ENCODE measurements at regions not wholly inside any gene's neighbourhood (a gene's known extent, or its start where the extent isn't known, plus 50 kb on each side); places are given as distances from the start of the nearest gene placed in this dataset.
"Not testable (repeated sequence)": the region's sequence is repeated elsewhere in the genome, so short reads cannot be mapped to it uniquely, and the experiment has no call there.

DNA sequence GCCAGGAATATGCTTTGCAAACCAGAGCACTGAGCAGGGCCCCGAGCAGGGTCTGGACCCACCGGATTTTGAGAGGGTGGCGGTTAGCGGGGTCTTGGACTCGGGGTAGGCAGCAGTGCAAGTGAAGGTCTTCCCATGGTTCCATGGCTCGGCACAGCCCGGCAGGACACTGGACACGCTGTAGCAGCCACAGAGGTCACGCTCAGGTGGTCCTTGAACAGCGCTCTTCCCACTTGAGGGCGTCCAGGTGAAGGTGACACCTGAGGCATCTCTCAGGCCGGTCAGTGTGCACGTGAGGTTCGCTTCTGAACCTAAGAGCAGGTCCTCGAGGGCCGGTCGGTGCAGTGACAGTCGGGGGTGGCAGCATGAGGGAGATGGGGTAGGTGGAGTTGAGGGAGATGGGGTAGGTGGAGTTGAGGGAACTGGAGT lies 181.4 kb downstream of the TMEM121 start:
- not testable (repeated sequence) for DNase-seq (ENCODE audit: low read depth, low spot score); H3K9ac ChIP-seq (ENCODE audit: insufficient read length, low read depth); H3K36me3 ChIP-seq (ENCODE audit: insufficient read depth, insufficient read length, low read length); H3K27me3 ChIP-seq (ENCODE audit: insufficient read depth, insufficient read length); H3K4me3 ChIP-seq (ENCODE audit: insufficient read length, low read depth); H3K9me3 ChIP-seq (ENCODE audit: insufficient read depth, low read length); H3K4me1 ChIP-seq (ENCODE audit: insufficient read depth, insufficient read length)

DNA sequence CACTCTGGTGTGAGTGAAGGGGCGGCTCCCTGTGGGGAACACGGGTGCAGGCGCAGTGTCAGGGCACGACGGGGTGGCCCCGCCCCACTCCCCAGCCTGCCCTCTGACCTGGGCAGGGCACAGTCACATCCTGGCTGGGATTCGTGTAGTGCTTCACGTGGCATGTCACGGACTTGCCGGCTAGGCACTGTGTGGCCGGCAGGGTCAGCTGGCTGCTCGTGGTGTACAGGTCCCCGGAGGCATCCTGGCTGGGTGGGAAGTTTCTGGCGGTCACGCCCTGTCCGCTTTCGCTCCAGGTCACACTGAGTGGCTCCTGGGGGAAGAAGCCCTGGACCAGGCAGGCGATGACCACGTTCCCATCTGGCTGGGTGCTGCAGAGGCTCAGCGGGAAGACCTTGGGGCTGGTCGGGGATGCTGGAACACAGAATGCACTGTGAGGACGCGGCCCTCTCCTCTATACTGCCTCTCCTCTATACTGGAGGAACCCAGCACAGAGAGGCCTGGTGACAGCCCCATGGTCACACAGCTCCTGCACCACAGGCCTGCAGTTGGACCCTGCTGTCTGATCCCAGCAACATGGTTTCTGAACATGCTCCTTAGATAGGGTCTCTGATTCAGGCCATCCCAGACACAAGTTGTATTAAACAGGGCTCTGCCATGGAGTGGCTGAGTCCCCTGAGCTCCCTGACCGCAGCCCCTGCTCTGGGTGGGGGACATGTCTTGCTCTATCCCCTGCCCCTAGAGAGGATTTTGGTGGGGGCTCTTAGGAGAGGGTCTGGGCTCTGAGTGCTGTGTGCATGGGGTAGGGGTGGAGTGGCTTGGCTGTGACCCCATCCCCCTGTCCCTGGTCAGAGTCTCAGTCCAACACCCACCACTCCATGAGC lies 182.1 kb downstream of the TMEM121 start:
- not testable (repeated sequence) for H3K27me3 ChIP-seq (ENCODE audit: insufficient read depth, insufficient read length); H3K36me3 ChIP-seq (ENCODE audit: insufficient read depth, insufficient read length, low read length); H3K4me1 ChIP-seq (ENCODE audit: insufficient read depth, insufficient read length); H3K9ac ChIP-seq (ENCODE audit: insufficient read length, low read depth); DNase-seq (ENCODE audit: low read depth, low spot score); H3K9me3 ChIP-seq (ENCODE audit: insufficient read depth, low read length); H3K4me3 ChIP-seq (ENCODE audit: insufficient read length, low read depth)

DNA sequence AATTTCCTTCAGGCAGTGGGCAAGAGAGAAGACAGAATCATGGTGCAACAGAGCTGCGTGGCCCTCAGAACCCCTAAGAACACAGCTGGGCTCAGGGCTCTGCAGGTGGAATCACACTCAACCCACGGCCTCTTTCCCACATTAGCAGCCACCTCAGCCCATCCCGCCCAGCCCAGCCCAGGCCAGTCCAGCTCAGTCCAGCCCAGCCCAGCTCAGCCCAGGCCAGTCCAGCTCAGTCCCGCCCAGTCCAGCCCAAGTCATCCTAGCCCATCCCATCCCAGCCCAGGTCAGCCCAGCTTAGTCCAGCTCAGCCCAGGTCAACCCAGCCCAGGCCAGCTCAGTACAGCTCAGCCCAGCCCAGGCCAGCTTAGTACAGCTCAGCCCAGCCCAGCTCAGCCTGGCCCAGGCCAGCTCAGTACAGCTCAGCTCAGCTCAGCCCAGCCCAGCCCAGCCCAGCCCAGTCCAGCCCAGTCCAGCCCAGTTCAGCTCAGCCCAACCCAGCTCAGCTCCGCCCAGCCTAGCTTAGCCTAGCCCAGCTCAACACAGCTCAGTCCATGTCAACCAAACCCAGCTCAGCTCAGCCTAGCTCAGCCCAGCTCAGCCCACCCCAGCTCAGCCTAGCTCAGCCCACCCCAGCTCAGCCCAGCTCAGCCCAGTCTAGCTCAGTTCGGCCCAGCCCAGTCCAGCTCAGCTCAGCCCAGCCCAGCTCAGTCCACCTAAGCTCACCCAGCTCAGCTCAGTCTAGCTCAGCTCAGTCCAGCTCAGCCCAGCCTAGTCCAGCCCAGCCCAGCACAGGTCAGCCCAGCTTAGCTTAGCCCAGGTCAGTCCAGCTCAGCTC lies 183.1 kb downstream of the TMEM121 start:
- Histone ChIP-seq H3K4me3 (ENCODE audit: insufficient read length, low read depth) (no peak overlapping the region), H3K9ac (ENCODE audit: insufficient read length, low read depth) (no peak overlapping the region), H3K27me3 (ENCODE audit: insufficient read depth, insufficient read length) (no peaks in the 10 kb centered on the region), H3K36me3 (ENCODE audit: insufficient read depth, insufficient read length, low read length) (no peaks in the 10 kb centered on the region), H3K4me1 (ENCODE audit: insufficient read depth, insufficient read length) (no peaks in the 10 kb centered on the region), H3K9me3 (ENCODE audit: insufficient read depth, low read length) (peaks cover 9% of the 10 kb centered on the region; the same call in 1 of the 2 replicates)
- TF ChIP-seq SUZ12 (IDR thresholded peaks at IDR 0.05; ENCODE audit: extremely low read depth, insufficient read depth, insufficient read length) (no peak), YY1 (IDR thresholded peaks at IDR 0.05; ENCODE audit: insufficient read depth, insufficient read length) (no peak), ZNF274 (IDR thresholded peaks at IDR 0.05; ENCODE audit: low read depth, low read length) (no peak)
- DNase-seq (ENCODE audit: low read depth, low spot score), result no peak

DNA sequence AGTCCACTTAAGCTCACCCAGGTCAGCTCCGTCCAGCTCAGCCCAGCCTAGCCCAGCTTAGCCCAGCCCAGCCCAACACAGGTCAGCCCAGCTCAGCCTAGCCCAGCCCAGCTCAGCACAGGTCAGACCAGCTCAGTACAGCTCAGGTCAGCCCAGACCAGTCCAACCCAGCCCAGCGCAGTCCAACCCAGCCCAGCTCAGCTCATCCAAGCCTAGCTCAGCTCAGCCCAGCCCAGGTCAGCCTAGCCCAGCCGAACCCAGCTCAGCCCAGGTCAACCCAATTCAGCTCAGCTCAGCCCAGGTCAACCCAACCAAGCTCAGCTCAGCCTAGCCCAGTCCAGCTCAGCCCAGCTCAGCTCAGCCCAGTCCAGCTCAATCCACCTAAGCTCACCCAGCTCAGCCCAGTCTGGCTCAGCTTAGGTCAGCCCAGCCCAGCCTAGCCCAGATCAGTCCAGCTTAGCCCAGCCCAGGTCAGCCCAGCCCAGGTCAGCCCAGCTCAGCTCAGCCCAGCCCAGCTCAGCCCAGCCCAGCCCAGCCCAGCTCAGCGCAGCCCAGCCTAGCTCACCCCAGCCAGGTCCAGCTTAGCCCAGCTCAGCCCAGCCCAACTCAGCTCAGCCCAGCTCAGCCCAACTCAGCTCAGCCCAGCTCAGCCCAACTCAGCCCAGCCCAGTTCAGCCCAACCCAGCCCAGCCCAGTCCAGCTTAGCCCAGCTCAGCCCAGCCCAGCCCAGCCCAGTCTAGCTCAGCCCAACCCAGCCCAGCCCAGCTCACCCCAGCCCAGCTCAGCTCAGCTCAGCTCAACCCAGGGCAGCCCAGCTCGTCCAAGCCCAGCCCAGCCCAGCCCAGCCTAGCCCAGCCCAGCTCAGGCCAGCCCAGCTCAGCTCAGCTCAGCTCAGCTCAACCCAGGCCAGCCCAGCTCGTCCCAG lies 184.0 kb downstream of the TMEM121 start:
- H3K27me3 ChIP-seq (ENCODE audit: insufficient read depth, insufficient read length), result no peaks in the 10 kb centered on the region
- no peak for DNase-seq (ENCODE audit: low read depth, low spot score)
- no peaks in the 10 kb centered on the region for H3K4me1 ChIP-seq (ENCODE audit: insufficient read depth, insufficient read length)
- TF ChIP-seq ZNF274 (IDR thresholded peaks at IDR 0.05; ENCODE audit: low read depth, low read length) (no peak), SUZ12 (IDR thresholded peaks at IDR 0.05; ENCODE audit: extremely low read depth, insufficient read depth, insufficient read length) (no peak)
- H3K36me3 ChIP-seq (ENCODE audit: insufficient read depth, insufficient read length, low read length), result no peaks in the 10 kb centered on the region
- H3K9me3 ChIP-seq (ENCODE audit: insufficient read depth, low read length), result peaks cover 9% of the 10 kb centered on the region; the same call in 1 of the 2 replicates
- no peak overlapping the region for H3K9ac ChIP-seq (ENCODE audit: insufficient read length, low read depth)
- no peak overlapping the region for H3K4me3 ChIP-seq (ENCODE audit: insufficient read length, low read depth)

DNA sequence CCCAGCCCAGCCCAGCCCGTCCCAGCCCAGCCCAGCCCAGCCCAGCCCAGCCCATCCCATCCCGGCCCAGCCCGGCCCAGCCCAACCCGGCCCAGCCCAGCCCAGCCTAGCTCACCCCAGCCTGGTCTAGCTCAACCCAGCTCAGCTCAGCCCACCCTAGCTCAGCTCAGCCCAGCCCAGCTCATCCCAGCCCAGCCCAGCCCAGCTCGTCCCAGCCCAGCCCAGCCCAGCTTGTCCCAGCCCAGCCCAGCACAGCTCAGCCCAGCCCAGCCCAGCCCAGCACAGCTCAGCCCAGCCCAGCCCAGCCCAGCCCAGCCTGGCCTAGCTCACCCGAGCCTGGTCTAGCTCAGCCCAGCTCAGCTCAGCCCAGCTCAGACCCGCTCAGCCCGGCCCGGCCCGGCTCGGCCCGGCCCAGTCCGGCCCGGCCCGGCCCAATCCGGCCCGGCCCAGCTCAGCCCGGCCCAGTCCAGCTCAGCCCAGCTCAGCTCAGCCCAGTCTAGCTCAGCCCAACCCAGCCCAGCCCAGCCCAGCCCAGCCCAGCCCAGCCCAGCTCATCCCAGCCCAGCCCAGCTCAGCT lies 184.7 kb downstream of the TMEM121 start:
- Histone ChIP-seq H3K27me3 (ENCODE audit: insufficient read depth, insufficient read length) (no peaks in the 10 kb centered on the region), H3K9ac (ENCODE audit: insufficient read length, low read depth) (no peak overlapping the region), H3K9me3 (ENCODE audit: insufficient read depth, low read length) (peaks cover 9% of the 10 kb centered on the region; the same call in 1 of the 2 replicates), H3K4me3 (ENCODE audit: insufficient read length, low read depth) (no peak overlapping the region), H3K36me3 (ENCODE audit: insufficient read depth, insufficient read length, low read length) (no peaks in the 10 kb centered on the region), H3K4me1 (ENCODE audit: insufficient read depth, insufficient read length) (no peaks in the 10 kb centered on the region)
- TF ChIP-seq ZNF274 (IDR thresholded peaks at IDR 0.05; ENCODE audit: low read depth, low read length), result no peak
- no peak for TF ChIP-seq YY1 (IDR thresholded peaks at IDR 0.05; ENCODE audit: insufficient read depth, insufficient read length)
- TF ChIP-seq SUZ12 (IDR thresholded peaks at IDR 0.05; ENCODE audit: extremely low read depth, insufficient read depth, insufficient read length), result no peak
- no peak for DNase-seq (ENCODE audit: low read depth, low spot score)

DNA sequence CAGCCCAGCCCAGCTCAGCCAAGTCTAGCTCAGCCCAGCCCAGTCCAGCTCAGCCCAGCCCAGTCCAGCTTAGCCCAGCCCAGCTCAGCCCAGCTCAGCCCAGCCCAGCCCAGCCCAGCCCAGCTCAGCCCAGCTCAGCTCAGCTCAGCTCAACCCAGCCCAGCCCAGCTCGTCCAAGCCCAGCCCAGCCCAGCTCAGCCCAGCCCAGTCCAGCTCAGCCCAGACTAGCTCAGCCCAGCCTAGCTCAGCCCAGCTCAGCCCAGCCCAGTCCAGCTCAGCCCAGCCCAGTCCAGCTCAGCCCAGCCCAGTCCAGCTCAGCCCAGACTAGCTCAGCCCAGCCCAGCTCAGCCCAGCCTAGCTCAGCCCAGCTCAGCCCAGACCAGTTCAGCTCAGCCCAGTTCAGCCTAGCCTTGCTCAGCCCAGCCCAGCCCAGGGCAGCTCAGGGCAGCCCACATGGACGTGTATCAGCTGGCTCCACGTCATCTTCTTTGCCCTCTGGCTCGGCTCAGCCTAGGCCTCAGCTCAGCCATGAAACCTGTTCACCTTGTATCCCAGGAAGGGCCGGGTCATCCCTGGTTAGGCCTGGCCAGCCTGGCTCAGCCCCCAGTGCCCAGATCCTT lies 185.6 kb downstream of the TMEM121 start:
- Histone ChIP-seq H3K4me1 (ENCODE audit: insufficient read depth, insufficient read length) (no peaks in the 10 kb centered on the region), H3K9ac (ENCODE audit: insufficient read length, low read depth) (no peak overlapping the region), H3K27me3 (ENCODE audit: insufficient read depth, insufficient read length) (no peaks in the 10 kb centered on the region), H3K4me3 (ENCODE audit: insufficient read length, low read depth) (no peak overlapping the region), H3K36me3 (ENCODE audit: insufficient read depth, insufficient read length, low read length) (no peaks in the 10 kb centered on the region), H3K9me3 (ENCODE audit: insufficient read depth, low read length) (peaks cover 9% of the 10 kb centered on the region; the same call in 1 of the 2 replicates)
- no peak for DNase-seq (ENCODE audit: low read depth, low spot score)
- TF ChIP-seq YY1 (IDR thresholded peaks at IDR 0.05; ENCODE audit: insufficient read depth, insufficient read length) (no peak), ZNF274 (IDR thresholded peaks at IDR 0.05; ENCODE audit: low read depth, low read length) (no peak), SUZ12 (IDR thresholded peaks at IDR 0.05; ENCODE audit: extremely low read depth, insufficient read depth, insufficient read length) (no peak)

DNA sequence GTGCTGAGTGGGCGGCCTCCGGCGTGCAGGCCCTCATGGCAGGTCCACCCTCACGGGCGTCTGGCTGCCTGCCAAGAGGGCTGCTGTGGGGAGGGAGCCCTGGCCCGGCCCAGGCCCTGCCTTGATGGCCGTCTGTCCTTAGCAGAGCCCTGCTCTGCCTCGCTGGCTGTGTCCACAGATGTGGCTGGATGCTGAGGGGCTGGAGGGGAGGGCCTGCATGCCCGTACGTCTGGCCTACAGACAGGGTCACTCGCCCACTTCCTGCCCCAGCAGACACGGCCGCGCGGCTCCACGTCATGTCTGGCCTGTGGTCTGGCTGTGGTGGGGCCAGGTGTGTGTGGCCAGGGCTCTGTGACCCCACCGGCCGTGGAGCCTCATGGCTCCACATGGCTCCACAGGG lies 186.3 kb downstream of the TMEM121 start:
- not testable (repeated sequence) for DNase-seq (ENCODE audit: low read depth, low spot score); H3K4me3 ChIP-seq (ENCODE audit: insufficient read length, low read depth); H3K9me3 ChIP-seq (ENCODE audit: insufficient read depth, low read length)

DNA sequence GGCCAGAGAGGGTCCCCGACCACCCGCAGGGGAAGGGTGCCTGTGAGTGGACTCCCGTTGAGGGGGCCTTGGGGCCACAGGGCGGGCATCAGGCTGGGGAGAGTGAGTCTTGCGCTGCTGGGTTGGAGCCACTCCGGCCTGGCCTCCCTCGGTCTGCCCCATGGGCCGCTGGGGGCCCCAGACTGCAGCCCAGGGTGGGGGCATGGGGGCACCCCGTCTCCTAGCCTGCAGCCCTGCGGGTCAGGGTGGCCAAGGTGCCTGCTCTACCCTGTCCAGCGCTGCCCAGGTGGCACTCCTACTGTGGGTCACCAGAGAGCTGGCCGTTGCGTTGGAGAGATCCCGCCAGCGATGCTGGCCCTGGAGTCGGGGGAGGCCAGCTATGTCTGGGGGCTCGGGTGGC lies 186.8 kb downstream of the TMEM121 start:
- not testable (repeated sequence) for H3K9ac ChIP-seq (ENCODE audit: insufficient read length, low read depth); H3K36me3 ChIP-seq (ENCODE audit: insufficient read depth, insufficient read length, low read length); DNase-seq (ENCODE audit: low read depth, low spot score); H3K27me3 ChIP-seq (ENCODE audit: insufficient read depth, insufficient read length); H3K9me3 ChIP-seq (ENCODE audit: insufficient read depth, low read length); H3K4me1 ChIP-seq (ENCODE audit: insufficient read depth, insufficient read length); H3K4me3 ChIP-seq (ENCODE audit: insufficient read length, low read depth)

More for the DNA sequence above, 186.3 kb downstream of the TMEM121 start:
- not testable (repeated sequence) for H3K36me3 ChIP-seq (ENCODE audit: insufficient read depth, insufficient read length, low read length); H3K27me3 ChIP-seq (ENCODE audit: insufficient read depth, insufficient read length); H3K9ac ChIP-seq (ENCODE audit: insufficient read length, low read depth); H3K4me1 ChIP-seq (ENCODE audit: insufficient read depth, insufficient read length)

DNA sequence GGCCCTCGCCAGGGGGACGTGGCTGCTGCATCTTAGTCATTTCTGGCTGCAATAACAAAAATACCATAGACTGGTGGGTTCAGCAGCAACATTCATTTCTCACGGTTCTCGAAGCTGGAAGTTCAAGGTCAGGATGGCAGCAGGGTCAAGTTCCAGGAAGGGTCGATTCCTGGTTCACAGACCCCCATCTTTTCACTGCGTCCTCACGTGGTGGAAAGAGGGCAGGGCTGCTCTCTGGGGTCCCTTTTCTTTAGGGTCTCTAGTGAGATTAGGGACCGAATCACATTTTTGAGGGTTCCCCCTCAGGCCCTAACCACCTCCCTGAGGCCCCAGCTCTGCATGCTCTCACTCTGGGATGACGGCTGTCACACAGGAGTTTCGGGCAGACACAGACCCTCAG lies 187.5 kb downstream of the TMEM121 start:
- H3K9me3 ChIP-seq (ENCODE audit: insufficient read depth, low read length); H3K27me3 ChIP-seq (ENCODE audit: insufficient read depth, insufficient read length); H3K4me1 ChIP-seq (ENCODE audit: insufficient read depth, insufficient read length); DNase-seq (ENCODE audit: low read depth, low spot score); H3K9ac ChIP-seq (ENCODE audit: insufficient read length, low read depth); H3K4me3 ChIP-seq (ENCODE audit: insufficient read length, low read depth); H3K36me3 ChIP-seq (ENCODE audit: insufficient read depth, insufficient read length, low read length): not testable (repeated sequence)

Measured in NT2/D1 (cell line).